Endothelial cell of umbilical vein (primary cell): ENCODE measurements at regions not wholly inside any gene's neighbourhood (a gene's known extent, or its start where the extent isn't known, plus 50 kb on each side); places are given as distances from the start of the nearest gene placed in this dataset.

ENCODE experiments used
- CTCF ChIP-seq, 2 donors: IDR thresholded peaks; 1 replicate in 1 of 2; 2 replicates in 1 of 2; pipeline ENCODE4 v1.5.1; 2011; ENCODE audit warnings: low read length in 2 of 2, mild to moderate bottlenecking in 2 of 2, moderate library complexity in 2 of 2, control low read depth in 1 of 2, inconsistent platforms in 1 of 2, low read depth in 1 of 2; ENCODE audit not compliant: insufficient read depth in 1 of 2; ENCODE audit errors: extremely low read depth in 1 of 2
- EZH2 ChIP-seq: IDR thresholded peaks from 2 replicates; pipeline ENCODE4 v1.6.1; 2012; ENCODE audit warnings: borderline replicate concordance, low read depth, mild to moderate bottlenecking, moderate library complexity, low read length, inconsistent platforms; ENCODE audit not compliant: severe bottlenecking
- FOS ChIP-seq: IDR thresholded peaks from 2 replicates; pipeline ENCODE4 v1.6.1; 2011; ENCODE audit warnings: mild to moderate bottlenecking, low read length, moderate library complexity, borderline replicate concordance; ENCODE audit not compliant: insufficient read depth
- JUN ChIP-seq: IDR thresholded peaks from 2 replicates; pipeline ENCODE4 v1.6.1; 2011; ENCODE audit warnings: borderline replicate concordance, low read depth; ENCODE audit not compliant: insufficient read length, insufficient read depth
- MAX ChIP-seq: IDR thresholded peaks from 2 replicates; pipeline ENCODE4 v1.6.1; 2011; ENCODE audit not compliant: insufficient read depth, insufficient read length
- MYC ChIP-seq: IDR thresholded peaks from one replicate; pipeline ENCODE4 v1.6.1; 2011; ENCODE audit warnings: mild to moderate bottlenecking, low read depth, low read length
- POLR2A ChIP-seq: IDR thresholded peaks from 2 replicates; pipeline ENCODE4 v1.6.1; 2012; ENCODE audit warnings: low read depth, mild to moderate bottlenecking, control low read depth, low read length
- POLR2AphosphoS5 ChIP-seq: IDR thresholded peaks from 2 replicates; pipeline ENCODE4 v1.6.1; 2012; ENCODE audit warnings: low read depth, mild to moderate bottlenecking, control low read depth, low read length, moderate library complexity; ENCODE audit not compliant: insufficient read depth

- TF ChIP-seq CTCF (IDR thresholded peaks at IDR 0.05; ENCODE audit: extremely low read depth in 1 of 2, insufficient read depth in 1 of 2, low read depth in 1 of 2, low read length in 2 of 2) (no peak), POLR2AphosphoS5 (no peak), EZH2 (no peak), POLR2A (no peak), MAX (no peak), JUN (no peak), FOS (no peak), MYC (no peak)
Observed at GRCh38 chr3:191859531-191859930, 398.6 kb downstream of the PYDC2 start.
